ENCODE measurements at regions not wholly inside any gene's neighbourhood (a gene's known extent, or its start where the extent isn't known, plus 50 kb on each side); places are given as distances from the start of the nearest gene placed in this dataset.
"Not testable (repeated sequence)": the region's sequence is repeated elsewhere in the genome, so short reads cannot be mapped to it uniquely, and the experiment has no call there.

GRCh38 chr4:60891947-60892346 lies 308.2 kb upstream of the ADGRL3 start:
- Histone ChIP-seq H3K4me1 (ENCODE audit: control insufficient read depth in 2 of 2, insufficient read depth in 2 of 2, low read length in 2 of 2) (no peaks in the 10 kb centered on the region), H3K36me3 (ENCODE audit: control insufficient read depth in 2 of 2, insufficient read depth in 2 of 2, low read length in 2 of 2) (no peaks in the 10 kb centered on the region), H3K27ac (ENCODE audit: low read depth in 2 of 2, low read length in 2 of 2) (no peak overlapping the region), H3K9me3 (ENCODE audit: control insufficient read depth in 2 of 2, low read length in 2 of 2) (peaks cover 0 to 2% of the 10 kb centered on the region in 2 donors), H3K27me3 (ENCODE audit: control insufficient read depth in 2 of 2, insufficient read depth in 2 of 2, low read length in 2 of 2) (no peaks in the 10 kb centered on the region), H3K4me3 (ENCODE audit: low read length in 2 of 2) (no peak overlapping the region), H3K9ac (ENCODE audit: low read depth in 1 of 2, low read length in 2 of 2) (no peak overlapping the region)

DNA sequence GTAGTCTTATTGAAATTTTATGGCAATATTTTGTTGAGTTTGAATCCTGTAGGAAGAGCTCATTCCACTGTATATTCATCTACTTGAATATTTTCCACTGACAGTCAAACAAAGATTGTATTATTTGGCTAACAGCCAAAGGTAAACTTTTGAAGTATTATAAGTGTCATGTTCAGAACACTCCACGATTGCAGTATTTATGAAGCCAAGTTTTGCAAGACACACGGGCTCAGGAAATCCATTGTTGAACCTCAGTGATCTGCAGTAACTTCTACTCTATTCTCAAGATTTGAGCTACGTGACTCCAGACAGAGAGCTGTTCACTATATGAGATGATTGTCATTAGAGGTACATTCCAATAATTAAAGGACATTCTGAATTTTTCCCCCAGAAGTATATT lies 302.7 kb upstream of the ADGRL3 start:
- Histone ChIP-seq H3K27me3 (ENCODE audit: control insufficient read depth in 2 of 2, insufficient read depth in 2 of 2, low read length in 2 of 2) (no peaks in the 10 kb centered on the region), H3K9me3 (ENCODE audit: control insufficient read depth in 2 of 2, low read length in 2 of 2) (no peaks in the 10 kb centered on the region), H3K27ac (ENCODE audit: low read depth in 2 of 2, low read length in 2 of 2) (no peak overlapping the region), H3K4me3 (ENCODE audit: low read length in 2 of 2) (no peak overlapping the region), H3K9ac (ENCODE audit: low read depth in 1 of 2, low read length in 2 of 2) (no peak overlapping the region), H3K4me1 (ENCODE audit: control insufficient read depth in 2 of 2, insufficient read depth in 2 of 2, low read length in 2 of 2) (no peaks in the 10 kb centered on the region), H3K36me3 (ENCODE audit: control insufficient read depth in 2 of 2, insufficient read depth in 2 of 2, low read length in 2 of 2) (no peaks in the 10 kb centered on the region)

- no peaks in the 10 kb centered on the region for H3K27me3 ChIP-seq (ENCODE audit: control insufficient read depth in 2 of 2, insufficient read depth in 2 of 2, low read length in 2 of 2)
- no peak overlapping the region for H3K27ac ChIP-seq (ENCODE audit: low read depth in 2 of 2, low read length in 2 of 2)
- H3K36me3 ChIP-seq (ENCODE audit: control insufficient read depth in 2 of 2, insufficient read depth in 2 of 2, low read length in 2 of 2), result no peaks in the 10 kb centered on the region
- no peak overlapping the region for H3K9ac ChIP-seq (ENCODE audit: low read depth in 1 of 2, low read length in 2 of 2)
- H3K4me1 ChIP-seq (ENCODE audit: control insufficient read depth in 2 of 2, insufficient read depth in 2 of 2, low read length in 2 of 2), result no peaks in the 10 kb centered on the region
- peaks cover 0 to 3% of the 10 kb centered on the region in 2 donors for H3K9me3 ChIP-seq (ENCODE audit: control insufficient read depth in 2 of 2, low read length in 2 of 2)
- H3K4me3 ChIP-seq (ENCODE audit: low read length in 2 of 2), result no peak overlapping the region
Observed at GRCh38 chr4:60905162-60905561, 295.0 kb upstream of the ADGRL3 start.

DNA sequence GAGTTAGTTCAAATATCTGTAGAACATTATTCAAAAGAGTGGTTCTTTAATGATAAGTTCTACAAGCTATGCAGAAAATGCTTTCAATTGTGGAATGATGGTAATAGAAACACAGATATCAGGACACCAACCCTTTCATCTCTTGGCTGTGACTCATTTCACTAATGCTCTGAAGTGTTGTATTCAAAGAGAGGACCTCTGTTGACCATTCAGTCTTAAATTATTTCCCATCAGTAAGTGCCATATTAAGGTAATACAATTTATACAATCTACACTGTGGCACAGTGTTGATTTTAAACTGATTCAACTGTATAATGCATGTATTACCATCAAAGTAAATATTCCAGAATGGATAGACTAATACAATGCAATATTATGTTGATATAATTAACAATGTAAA lies 289.0 kb upstream of the ADGRL3 start:
- Histone ChIP-seq H3K9me3 (ENCODE audit: control insufficient read depth in 2 of 2, low read length in 2 of 2) (peaks cover 0 to 3% of the 10 kb centered on the region in 2 donors), H3K4me1 (ENCODE audit: control insufficient read depth in 2 of 2, insufficient read depth in 2 of 2, low read length in 2 of 2) (no peaks in the 10 kb centered on the region), H3K36me3 (ENCODE audit: control insufficient read depth in 2 of 2, insufficient read depth in 2 of 2, low read length in 2 of 2) (no peaks in the 10 kb centered on the region), H3K9ac (ENCODE audit: low read depth in 1 of 2, low read length in 2 of 2) (no peak overlapping the region), H3K27ac (ENCODE audit: low read depth in 2 of 2, low read length in 2 of 2) (no peak overlapping the region), H3K4me3 (ENCODE audit: low read length in 2 of 2) (no peak overlapping the region), H3K27me3 (ENCODE audit: control insufficient read depth in 2 of 2, insufficient read depth in 2 of 2, low read length in 2 of 2) (no peaks in the 10 kb centered on the region)

DNA sequence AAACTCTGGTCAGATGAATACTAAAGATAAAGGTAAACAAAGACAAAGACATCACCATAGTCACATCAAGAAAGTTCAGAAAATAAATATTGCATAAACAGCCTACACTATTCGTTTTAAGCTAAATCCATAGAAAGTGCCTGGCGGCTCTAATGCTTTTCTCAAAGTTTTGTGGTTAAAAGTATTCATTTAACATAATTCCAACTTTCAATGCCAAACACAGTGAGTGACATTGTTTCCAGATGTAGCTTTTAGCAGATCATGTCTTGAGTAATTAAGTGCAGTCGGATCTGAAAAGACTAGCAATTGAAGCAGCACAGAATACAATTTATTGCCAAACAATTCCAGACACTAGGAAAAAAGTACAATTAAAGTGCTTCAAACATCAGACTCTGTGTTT lies 287.1 kb upstream of the ADGRL3 start:
- Histone ChIP-seq H3K27me3 (ENCODE audit: control insufficient read depth in 2 of 2, insufficient read depth in 2 of 2, low read length in 2 of 2) (no peaks in the 10 kb centered on the region), H3K9me3 (ENCODE audit: control insufficient read depth in 2 of 2, low read length in 2 of 2) (peaks cover 0 to 3% of the 10 kb centered on the region in 2 donors), H3K4me3 (ENCODE audit: low read length in 2 of 2) (no peak overlapping the region), H3K36me3 (ENCODE audit: control insufficient read depth in 2 of 2, insufficient read depth in 2 of 2, low read length in 2 of 2) (no peaks in the 10 kb centered on the region), H3K4me1 (ENCODE audit: control insufficient read depth in 2 of 2, insufficient read depth in 2 of 2, low read length in 2 of 2) (no peaks in the 10 kb centered on the region), H3K9ac (ENCODE audit: low read depth in 1 of 2, low read length in 2 of 2) (no peak overlapping the region), H3K27ac (ENCODE audit: low read depth in 2 of 2, low read length in 2 of 2) (no peak overlapping the region)

GRCh38 chr4:60913671-60914070 lies 286.5 kb upstream of the ADGRL3 start:
- Histone ChIP-seq H3K9me3 (ENCODE audit: control insufficient read depth in 2 of 2, low read length in 2 of 2) (peaks cover 0 to 2% of the 10 kb centered on the region in 2 donors), H3K4me1 (ENCODE audit: control insufficient read depth in 2 of 2, insufficient read depth in 2 of 2, low read length in 2 of 2) (no peaks in the 10 kb centered on the region), H3K27ac (ENCODE audit: low read depth in 2 of 2, low read length in 2 of 2) (no peak overlapping the region), H3K4me3 (ENCODE audit: low read length in 2 of 2) (no peak overlapping the region), H3K36me3 (ENCODE audit: control insufficient read depth in 2 of 2, insufficient read depth in 2 of 2, low read length in 2 of 2) (no peaks in the 10 kb centered on the region), H3K9ac (ENCODE audit: low read depth in 1 of 2, low read length in 2 of 2) (no peak overlapping the region), H3K27me3 (ENCODE audit: control insufficient read depth in 2 of 2, insufficient read depth in 2 of 2, low read length in 2 of 2) (no peaks in the 10 kb centered on the region)

DNA sequence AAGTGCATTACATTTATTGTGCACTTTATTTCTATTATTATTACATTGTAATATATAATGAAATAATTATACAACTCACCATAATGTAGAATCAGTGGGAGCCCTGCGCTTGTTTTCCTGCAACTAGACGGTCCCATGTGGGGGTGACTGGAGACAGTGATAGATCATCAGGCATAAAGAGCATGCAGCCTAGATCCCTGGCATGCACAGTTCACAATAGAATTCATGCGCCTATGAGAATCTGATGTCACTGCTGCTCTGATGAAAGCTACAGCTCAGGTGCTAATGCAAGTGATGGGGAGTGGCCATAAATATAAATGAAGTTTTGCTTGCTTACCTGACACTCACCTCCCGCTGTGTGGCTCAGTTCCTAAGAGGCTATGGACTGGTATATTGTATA lies 278.4 kb upstream of the ADGRL3 start:
- not testable (repeated sequence) for H3K4me1 ChIP-seq (ENCODE audit: control insufficient read depth in 2 of 2, insufficient read depth in 2 of 2, low read length in 2 of 2); H3K4me3 ChIP-seq (ENCODE audit: low read length in 2 of 2); H3K36me3 ChIP-seq (ENCODE audit: control insufficient read depth in 2 of 2, insufficient read depth in 2 of 2, low read length in 2 of 2); H3K9ac ChIP-seq (ENCODE audit: low read depth in 1 of 2, low read length in 2 of 2); H3K9me3 ChIP-seq (ENCODE audit: control insufficient read depth in 2 of 2, low read length in 2 of 2); H3K27ac ChIP-seq (ENCODE audit: low read depth in 2 of 2, low read length in 2 of 2); H3K27me3 ChIP-seq (ENCODE audit: control insufficient read depth in 2 of 2, insufficient read depth in 2 of 2, low read length in 2 of 2)

- Histone ChIP-seq H3K27ac (ENCODE audit: low read depth in 2 of 2, low read length in 2 of 2) (no peak overlapping the region), H3K9ac (ENCODE audit: low read depth in 1 of 2, low read length in 2 of 2) (no peak overlapping the region), H3K36me3 (ENCODE audit: control insufficient read depth in 2 of 2, insufficient read depth in 2 of 2, low read length in 2 of 2) (no peaks in the 10 kb centered on the region), H3K4me1 (ENCODE audit: control insufficient read depth in 2 of 2, insufficient read depth in 2 of 2, low read length in 2 of 2) (no peaks in the 10 kb centered on the region), H3K4me3 (ENCODE audit: low read length in 2 of 2) (no peak overlapping the region), H3K27me3 (ENCODE audit: control insufficient read depth in 2 of 2, insufficient read depth in 2 of 2, low read length in 2 of 2) (no peaks in the 10 kb centered on the region), H3K9me3 (ENCODE audit: control insufficient read depth in 2 of 2, low read length in 2 of 2) (no peaks in the 10 kb centered on the region)
Observed at GRCh38 chr4:60923075-60923474, 277.1 kb upstream of the ADGRL3 start.

DNA sequence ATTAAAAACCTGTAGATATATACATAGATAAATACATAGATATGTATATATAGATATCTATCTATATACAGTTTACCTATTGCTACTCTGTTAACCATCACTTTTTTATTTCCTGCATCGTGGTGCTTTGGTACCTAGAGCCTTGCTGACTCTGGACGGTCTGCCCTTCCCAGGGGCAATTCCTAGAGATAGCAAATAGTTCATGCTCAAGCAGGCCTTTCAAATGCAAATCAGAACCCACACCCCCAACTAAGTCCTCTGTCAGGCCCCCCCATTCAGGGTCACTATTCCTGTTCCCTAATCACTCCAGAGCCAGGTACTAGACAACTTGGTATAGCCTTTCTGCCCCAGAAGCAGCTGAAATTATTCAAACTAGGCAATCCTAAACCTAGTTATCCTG lies 273.5 kb upstream of the ADGRL3 start:
- no peaks in the 10 kb centered on the region for H3K4me1 ChIP-seq (ENCODE audit: control insufficient read depth in 2 of 2, insufficient read depth in 2 of 2, low read length in 2 of 2)
- H3K9ac ChIP-seq (ENCODE audit: low read depth in 1 of 2, low read length in 2 of 2), result no peak overlapping the region
- H3K36me3 ChIP-seq (ENCODE audit: control insufficient read depth in 2 of 2, insufficient read depth in 2 of 2, low read length in 2 of 2), result no peaks in the 10 kb centered on the region
- no peaks in the 10 kb centered on the region for H3K27me3 ChIP-seq (ENCODE audit: control insufficient read depth in 2 of 2, insufficient read depth in 2 of 2, low read length in 2 of 2)
- H3K27ac ChIP-seq (ENCODE audit: low read depth in 2 of 2, low read length in 2 of 2), result no peak overlapping the region
- H3K9me3 ChIP-seq (ENCODE audit: control insufficient read depth in 2 of 2, low read length in 2 of 2), result no peaks in the 10 kb centered on the region
- H3K4me3 ChIP-seq (ENCODE audit: low read length in 2 of 2), result no peak overlapping the region

DNA sequence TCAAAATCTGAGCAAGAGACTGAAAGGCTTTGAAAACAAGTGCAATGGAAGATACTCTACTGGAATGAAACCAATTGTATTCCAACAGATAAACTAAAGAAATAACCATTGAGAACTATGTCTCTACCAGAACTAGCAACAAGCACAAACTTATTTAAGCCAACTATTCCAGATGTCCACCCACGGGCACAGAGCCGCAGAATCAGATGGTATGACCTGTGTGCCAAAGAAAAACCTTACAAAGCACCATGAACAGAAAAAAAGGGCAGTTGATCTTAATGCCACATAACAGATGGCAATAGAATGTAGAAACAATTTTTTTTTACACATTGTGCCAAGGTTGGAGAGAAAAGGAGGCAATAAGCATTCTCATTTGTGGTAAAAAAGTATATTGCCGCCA lies 269.3 kb upstream of the ADGRL3 start:
- Histone ChIP-seq H3K27ac (ENCODE audit: low read depth in 2 of 2, low read length in 2 of 2) (no peak overlapping the region), H3K4me3 (ENCODE audit: low read length in 2 of 2) (no peak overlapping the region), H3K27me3 (ENCODE audit: control insufficient read depth in 2 of 2, insufficient read depth in 2 of 2, low read length in 2 of 2) (no peaks in the 10 kb centered on the region), H3K9ac (ENCODE audit: low read depth in 1 of 2, low read length in 2 of 2) (no peak overlapping the region), H3K9me3 (ENCODE audit: control insufficient read depth in 2 of 2, low read length in 2 of 2) (no peaks in the 10 kb centered on the region), H3K4me1 (ENCODE audit: control insufficient read depth in 2 of 2, insufficient read depth in 2 of 2, low read length in 2 of 2) (no peaks in the 10 kb centered on the region), H3K36me3 (ENCODE audit: control insufficient read depth in 2 of 2, insufficient read depth in 2 of 2, low read length in 2 of 2) (no peaks in the 10 kb centered on the region)

DNA sequence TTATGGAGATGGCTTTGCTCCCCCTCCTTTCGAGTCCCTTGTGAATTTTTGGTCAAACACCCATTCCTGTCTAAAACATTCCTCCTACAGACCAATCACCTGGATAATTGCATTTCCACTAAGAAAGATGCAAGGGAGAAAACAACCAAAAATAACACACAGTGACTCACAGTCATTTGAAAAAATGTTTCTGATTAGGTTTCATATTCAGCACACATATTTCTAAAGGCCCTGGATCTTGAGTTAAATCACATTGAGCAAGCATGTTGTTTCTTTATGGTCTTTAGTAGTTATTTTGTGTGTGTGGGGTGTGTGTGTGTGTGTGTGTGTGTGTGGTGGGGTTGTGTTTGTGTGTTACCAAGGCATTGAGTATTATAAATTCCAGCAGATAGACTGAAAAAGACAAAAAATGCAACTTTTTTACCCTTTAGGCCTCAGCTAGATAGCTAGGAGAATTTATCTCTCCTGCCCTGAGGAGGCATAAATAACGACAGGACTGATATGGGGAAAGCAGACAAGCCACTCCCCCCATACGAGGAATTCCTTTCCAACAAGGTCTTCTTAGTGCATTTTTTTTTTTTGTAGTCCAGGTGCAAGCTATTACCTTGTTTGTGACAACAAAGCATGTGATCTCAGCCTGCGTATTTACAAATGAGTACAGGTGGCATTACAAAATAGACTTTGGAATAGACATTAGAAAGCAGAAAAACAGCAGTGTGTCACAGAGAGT lies 265.4 kb upstream of the ADGRL3 start:
- H3K4me3 ChIP-seq (ENCODE audit: low read length in 2 of 2), result no peak overlapping the region
- H3K27me3 ChIP-seq (ENCODE audit: control insufficient read depth in 2 of 2, insufficient read depth in 2 of 2, low read length in 2 of 2), result no peaks in the 10 kb centered on the region
- no peaks in the 10 kb centered on the region for H3K4me1 ChIP-seq (ENCODE audit: control insufficient read depth in 2 of 2, insufficient read depth in 2 of 2, low read length in 2 of 2)
- H3K9me3 ChIP-seq (ENCODE audit: control insufficient read depth in 2 of 2, low read length in 2 of 2), result no peaks in the 10 kb centered on the region
- H3K9ac ChIP-seq (ENCODE audit: low read depth in 1 of 2, low read length in 2 of 2), result no peak overlapping the region
- no peak overlapping the region for H3K27ac ChIP-seq (ENCODE audit: low read depth in 2 of 2, low read length in 2 of 2)
- no peaks in the 10 kb centered on the region for H3K36me3 ChIP-seq (ENCODE audit: control insufficient read depth in 2 of 2, insufficient read depth in 2 of 2, low read length in 2 of 2)

All from mucosa of rectum (tissue), 2 donors.